HCT116 (cell line): ENCODE measurements at regions not wholly inside any gene's neighbourhood (a gene's known extent, or its start where the extent isn't known, plus 50 kb on each side); places are given as distances from the start of the nearest gene placed in this dataset.

Source experiments
- ATAC-seq: fragments of 200-7000 bp; cut with Tn5 transposase; 2 replicates; pipeline ENCODE4 v1.9.1; 2020; ENCODE audit warnings: mild to moderate bottlenecking, moderate library complexity
- BruUV-seq: library from RNA; stranded (reverse); fragments of 400-500 nt; replicated peaks from 2 replicates; lab custom pipeline; 2021; lab: Mats Ljungman, UMichigan
- CTCF ChIA-PET: fragments of 300-600 bp; sonication (Branson Sonifier 250); formaldehyde crosslinking; loops from one replicate; lab custom pipeline; 2021; ENCODE audit warnings: antibody characterized with exemption; lab: Charles Lee
- POLR2A ChIA-PET: fragments of 300-600, 350-600 bp; sonication (Branson Sonifier 250); formaldehyde crosslinking; loops from one replicate; lab custom pipeline; 2021; ENCODE audit warnings: antibody characterized with exemption; lab: Charles Lee
- RAD21 ChIA-PET, 2 experiments: fragments of 300-600 bp; sonication (Branson Sonifier 250); formaldehyde crosslinking; loops; one replicate each; lab custom pipeline; 2023; ENCODE audit warnings: low total read pairs in 2 of 2; ENCODE audit not compliant: uncharacterized antibody in 2 of 2, unreplicated experiment in 2 of 2, low non-redundant PET in 1 of 2; lab: Charles Lee
- DNase-seq: peaks from one replicate; pipeline ENCODE4 v3.0.0-alpha.2; 2010; ENCODE audit warnings: low read depth, low spot score
- H2AFZ ChIP-seq: fragments of 200-600 bp; shearing (Covaris generic), sonication (generic); 2 replicates; pipeline ENCODE4 v1.6.1; 2017; ENCODE audit warnings: low read depth, mixed run types, mixed read lengths, antibody characterized with exemption, low read length; ENCODE audit not compliant: poor library complexity, severe bottlenecking
- H3K27ac ChIP-seq: 2 replicates; pipeline ENCODE4 v1.5.1; 2012; ENCODE audit warnings: low read depth, low read length
- H3K27me3 ChIP-seq: fragments of 200-600 bp; sonication (generic); 2 replicates; pipeline ENCODE4 v1.6.1; 2016; ENCODE audit warnings: mixed run types, low read length, mixed read lengths; ENCODE audit not compliant: insufficient read depth
- H3K36me3 ChIP-seq, 2 experiments: fragments of 200-500 bp in 1 of 2; fragments of 200-600 bp in 1 of 2; sonication (Bioruptor generic) in 1 of 2; sonication (generic) in 1 of 2; 2 replicates each; pipeline versions ENCODE4 v1.5.1 to v1.6.1; 2014 to 2016; ENCODE audit warnings: low read length in 2 of 2, inconsistent platforms in 1 of 2, mixed read lengths in 1 of 2, mixed run types in 1 of 2; ENCODE audit not compliant: insufficient read depth in 2 of 2, control insufficient read depth in 1 of 2
- H3K4me1 ChIP-seq, 2 experiments: fragments of 200-600 bp in 1 of 2; sonication (generic) in 1 of 2; 2 replicates each; pipeline versions ENCODE4 v1.5.1 to v1.6.1; 2012 to 2017; ENCODE audit warnings: low read length in 2 of 2, inconsistent platforms in 1 of 2, mild to moderate bottlenecking in 1 of 2, mixed read lengths in 1 of 2, mixed run types in 1 of 2, moderate library complexity in 1 of 2; ENCODE audit not compliant: insufficient read depth in 2 of 2, control insufficient read depth in 1 of 2
- H3K4me2 ChIP-seq: fragments of 200-600 bp; sonication (generic); 2 replicates; pipeline ENCODE4 v1.6.1; 2017; ENCODE audit warnings: mixed run types, low read length, mixed read lengths
- H3K4me3 ChIP-seq, 2 experiments: fragments of 200-600 bp in 1 of 2; sonication (generic) in 1 of 2; replicated peaks in 1 of 2; 2 replicates each; pipeline ENCODE4 v1.5.1; 2011 to 2016; ENCODE audit warnings: low read length in 2 of 2, control low read depth in 1 of 2, low read depth in 1 of 2, mild to moderate bottlenecking in 1 of 2, mixed read lengths in 1 of 2, mixed run types in 1 of 2
- H3K79me2 ChIP-seq: fragments of 200-600 bp; sonication (generic); 2 replicates; pipeline ENCODE4 v1.6.1; 2017; ENCODE audit warnings: mild to moderate bottlenecking, mixed run types, low read length, moderate library complexity, mixed read lengths; ENCODE audit not compliant: insufficient read depth
- H3K9ac ChIP-seq: fragments of 200-600 bp; sonication (generic); 2 replicates; pipeline ENCODE4 v1.6.1; 2016; ENCODE audit warnings: low read length, mixed read lengths
- H3K9me2 ChIP-seq: fragments of 200-600 bp; sonication (generic), shearing (Covaris generic); 2 replicates; pipeline ENCODE4 v1.6.1; 2017; ENCODE audit warnings: mixed run types, mild to moderate bottlenecking, moderate library complexity; ENCODE audit not compliant: insufficient read depth
- H3K9me3 ChIP-seq, 2 experiments: fragments of 200-500 bp in 1 of 2; fragments of 200-600 bp in 1 of 2; sonication (Bioruptor generic) in 1 of 2; sonication (generic) in 1 of 2; 2 replicates each; pipeline ENCODE4 v1.6.1; 2014 to 2017; ENCODE audit warnings: low read length in 2 of 2, mixed read lengths in 2 of 2, inconsistent platforms in 1 of 2, low read depth in 1 of 2, mild to moderate bottlenecking in 1 of 2, mixed run types in 1 of 2, moderate library complexity in 1 of 2; ENCODE audit not compliant: control insufficient read depth in 1 of 2, insufficient read depth in 1 of 2
- H4K20me1 ChIP-seq: fragments of 200-600 bp; sonication (generic), shearing (Covaris generic); 2 replicates; pipeline ENCODE4 v1.6.1; 2017; ENCODE audit warnings: mixed run types, mild to moderate bottlenecking, moderate library complexity; ENCODE audit not compliant: insufficient read depth
- ATF3 ChIP-seq: IDR thresholded peaks from 2 replicates; pipeline ENCODE4 v1.6.1; 2012
- CEBPB ChIP-seq: IDR thresholded peaks from 2 replicates; pipeline ENCODE4 v1.6.1; 2012; ENCODE audit warnings: low read depth
- CTCF ChIP-seq, 3 experiments: fragments of 200-600 bp in 1 of 3; sonication (generic) in 1 of 3; IDR thresholded peaks in 2 of 3; conservative IDR thresholded peaks in 1 of 3; 2 replicates each; pipeline ENCODE4 v1.5.1; 2012 to 2017; ENCODE audit warnings: low read depth in 2 of 3, low read length in 2 of 3, antibody characterized with exemption in 1 of 3, borderline replicate concordance in 1 of 3, control low read depth in 1 of 3, mild to moderate bottlenecking in 1 of 3, mixed read lengths in 1 of 3, mixed run types in 1 of 3, moderate library complexity in 1 of 3; ENCODE audit not compliant: insufficient read depth in 1 of 3
- EZH2phosphoT487 ChIP-seq: fragments of 200-600 bp; IDR thresholded peaks from 2 replicates; pipeline ENCODE4 v1.6.1; 2018; ENCODE audit warnings: antibody characterized with exemption, borderline replicate concordance
- JUND ChIP-seq: IDR thresholded peaks from 2 replicates; pipeline ENCODE4 v1.6.1; 2012
- MAX ChIP-seq: IDR thresholded peaks from 2 replicates; pipeline ENCODE4 v1.6.1; 2012
- POLR2A ChIP-seq: IDR thresholded peaks from 2 replicates; pipeline ENCODE4 v1.7.0; 2011; ENCODE audit warnings: borderline replicate concordance; ENCODE audit not compliant: insufficient read depth, insufficient read length; ENCODE audit errors: extremely low read depth
- RAD21 ChIP-seq: IDR thresholded peaks from 2 replicates; pipeline ENCODE4 v1.6.1; 2012; ENCODE audit warnings: low read depth, mild to moderate bottlenecking
- REST ChIP-seq: IDR thresholded peaks from 2 replicates; pipeline ENCODE4 v1.6.1; 2012; ENCODE audit warnings: low read depth
- SIN3A ChIP-seq: IDR thresholded peaks from 2 replicates; pipeline ENCODE4 v1.6.1; 2012; ENCODE audit warnings: low read depth
- SP1 ChIP-seq: IDR thresholded peaks from 2 replicates; pipeline ENCODE4 v1.6.1; 2012; ENCODE audit warnings: low read depth
- ZBTB33 ChIP-seq: IDR thresholded peaks from 2 replicates; pipeline ENCODE4 v1.6.1; 2011; ENCODE audit warnings: mild to moderate bottlenecking, low read length, moderate library complexity; ENCODE audit not compliant: insufficient replicate concordance; ENCODE audit errors: extremely low read depth
- ZNF274 ChIP-seq: fragments of 200-500 bp; sonication (Bioruptor generic); IDR thresholded peaks from 2 replicates; pipeline ENCODE4 v1.6.1; 2014; ENCODE audit warnings: mild to moderate bottlenecking, low read depth, low read length, inconsistent platforms
- intact Hi-C: fragments of 100-400 bp; cut with micrococcal nuclease; formaldehyde crosslinking; loops from 2 replicates; pipeline ENCODE4 v1.10.0; 2022

GRCh38 chr12:31900271-31900670 lies 58.9 kb upstream of the RESF1 start:
- Histone ChIP-seq H3K27ac (no peak overlapping the region), H3K9ac (no peak overlapping the region), H4K20me1 (no peaks in the 10 kb centered on the region), H3K4me3 (no peak overlapping the region), H3K4me2 (no peak overlapping the region)
- BruUV-seq = no TSS peak
- ATAC-seq (no peak), DNase-seq (no peak)
- TF ChIP-seq RAD21 (no peak), ATF3 (no peak), CEBPB (no peak), SP1 (no peak), EZH2phosphoT487 (no peak), JUND (no peak), CTCF (IDR thresholded peaks at IDR 0.05 in 2 of 3, conservative IDR thresholded peaks at IDR 0.05 in 1 of 3; ENCODE audit: borderline replicate concordance in 1 of 3, insufficient read depth in 1 of 3, low read depth in 2 of 3, low read length in 2 of 3) (no peak), REST (no peak), ZBTB33 (no peak), POLR2A (no peak), MAX (no peak), SIN3A (no peak), ZNF274 (no peak)
- TF ChIP-seq, all 23 proteins: peak for 0
- Histone ChIP-seq H3K9me2 (no peaks in the 10 kb centered on the region), H3K36me3 (no peaks in the 10 kb centered on the region), H3K79me2 (no peaks in the 10 kb centered on the region), H2AFZ (no peak overlapping the region), H3K4me1 (peaks cover 11 to 16% of the 10 kb centered on the region in 2 experiments; a peak in 3 of 4 replicates), H3K9me3 (no peaks in the 10 kb centered on the region), H3K27me3 (no peaks in the 10 kb centered on the region)
- intact Hi-C loops = no loop called here
- POLR2A ChIA-PET = no interaction called here
- RAD21 ChIA-PET = no interaction called here
- CTCF ChIA-PET = no interaction called here
